HL-60 (cell line): ENCODE measurements at regions not wholly inside any gene's neighbourhood (a gene's known extent, or its start where the extent isn't known, plus 50 kb on each side); places are given as distances from the start of the nearest gene placed in this dataset.

ENCODE experiments used
- CTCF ChIP-seq: IDR thresholded peaks from one replicate; pipeline ENCODE4 v1.5.1; 2011; ENCODE audit warnings: low read length, control low read depth, inconsistent platforms; ENCODE audit not compliant: insufficient read depth
- GABPA ChIP-seq: IDR thresholded peaks from 2 replicates; pipeline ENCODE4 v1.6.1; 2012; ENCODE audit warnings: low read depth
- POLR2AphosphoS5 ChIP-seq: IDR thresholded peaks from 2 replicates; pipeline ENCODE4 v1.6.1; 2012; ENCODE audit warnings: low read depth
- REST ChIP-seq: IDR thresholded peaks from 2 replicates; pipeline ENCODE4 v1.6.1; 2012; ENCODE audit warnings: low read depth; ENCODE audit not compliant: insufficient replicate concordance

GRCh38 chr4:33381816-33382215 is 2661.6 kb downstream of the PCDH7 start:
- TF ChIP-seq CTCF (no peak), REST (no peak), POLR2AphosphoS5 (no peak), GABPA (no peak)
